PC-9 (cell line): ENCODE measurements at regions not wholly inside any gene's neighbourhood (a gene's known extent, or its start where the extent isn't known, plus 50 kb on each side); places are given as distances from the start of the nearest gene placed in this dataset.

Source experiments
- BruUV-seq: library from RNA; stranded (reverse); fragments of 400-500 nt; replicated peaks from 2 replicates; lab custom pipeline; 2021; lab: Mats Ljungman, UMichigan
- CTCF ChIA-PET: fragments of 300-600 bp; sonication (Branson Sonifier 250); formaldehyde crosslinking; loops from one replicate; lab custom pipeline; 2022; ENCODE audit warnings: antibody characterized with exemption; lab: Charles Lee
- POLR2A ChIA-PET: fragments of 300-600 bp; sonication (Branson Sonifier 250); formaldehyde crosslinking; loops from one replicate; lab custom pipeline; 2022; ENCODE audit warnings: antibody characterized with exemption; ENCODE audit not compliant: unreplicated experiment; lab: Charles Lee
- DNase-seq, 2 experiments: peaks; one replicate each; pipeline versions ENCODE4 v3.0.0 to v3.0.0-alpha.2; 2015 to 2022; ENCODE audit warnings: mixed read lengths in 1 of 2
- H2AFZ ChIP-seq: fragments of 200-600 bp; sonication (generic); 2 replicates; pipeline ENCODE4 v1.8.1; 2017; ENCODE audit warnings: antibody characterized with exemption
- H3F3A ChIP-seq: fragments of 200-600 bp; sonication (generic); 2 replicates; pipeline ENCODE4 v1.8.1; 2017; ENCODE audit warnings: antibody characterized with exemption, mild to moderate bottlenecking, low read depth; ENCODE audit not compliant: insufficient read depth
- H3K27ac ChIP-seq: fragments of 200-600 bp; sonication (generic); 2 replicates; pipeline ENCODE4 v1.6.1; 2016; ENCODE audit warnings: mixed run types
- H3K27me3 ChIP-seq: fragments of 200-600 bp; sonication (generic); 2 replicates; pipeline ENCODE4 v1.6.1; 2016; ENCODE audit warnings: low read depth, mixed run types; ENCODE audit not compliant: insufficient read depth
- H3K36me3 ChIP-seq: fragments of 200-600 bp; sonication (generic); 2 replicates; pipeline ENCODE4 v1.6.1; 2016; ENCODE audit warnings: low read depth, mixed run types
- H3K4me1 ChIP-seq: fragments of 200-600 bp; sonication (generic); replicated peaks from 2 replicates; pipeline ENCODE4 v1.6.1; 2016; ENCODE audit warnings: mixed run types; ENCODE audit not compliant: insufficient read depth
- H3K4me2 ChIP-seq: fragments of 200-600 bp; sonication (generic); 2 replicates; pipeline ENCODE4 v1.6.1; 2017; ENCODE audit warnings: mixed run types
- H3K4me3 ChIP-seq: fragments of 200-600 bp; sonication (generic); 2 replicates; pipeline ENCODE4 v1.6.1; 2016; ENCODE audit warnings: mixed run types
- H3K79me2 ChIP-seq: fragments of 200-600 bp; sonication (generic); 2 replicates; pipeline ENCODE4 v1.6.1; 2017; ENCODE audit warnings: low read depth, mixed run types
- H3K9me2 ChIP-seq: fragments of 200-600 bp; sonication (generic); 2 replicates; pipeline ENCODE4 v1.8.1; 2017; ENCODE audit warnings: mild to moderate bottlenecking; ENCODE audit not compliant: insufficient read depth
- H3K9me3 ChIP-seq: fragments of 200-600 bp; sonication (generic); 2 replicates; pipeline ENCODE4 v1.8.1; 2016; ENCODE audit warnings: low read depth; ENCODE audit not compliant: insufficient read depth
- H4K20me1 ChIP-seq: fragments of 200-600 bp; sonication (generic); 2 replicates; pipeline ENCODE4 v1.8.1; 2017; ENCODE audit not compliant: insufficient read depth
- CTCF ChIP-seq: fragments of 200-600 bp; sonication (generic); conservative IDR thresholded peaks from 2 replicates; pipeline ENCODE4 v1.6.1; 2017; ENCODE audit warnings: mixed run types, antibody characterized with exemption, mild to moderate bottlenecking, moderate library complexity
- EZH2 ChIP-seq: fragments of 200-600 bp; sonication (generic); IDR thresholded peaks from 2 replicates; pipeline ENCODE4 v1.8.0; 2017; ENCODE audit warnings: antibody characterized with exemption, low read depth
- intact Hi-C: fragments of 100-400 bp; cut with micrococcal nuclease; formaldehyde crosslinking; loops from one replicate; pipeline ENCODE4 v1.10.0; 2022; ENCODE audit not compliant: unreplicated experiment

GRCh38 chr14:84708865-84709264, 821.1 kb upstream of the FLRT2 start:
- no peaks in the 10 kb centered on the region for H3K79me2 ChIP-seq
- H3K4me2 ChIP-seq, result no peak overlapping the region
- no peaks in the 10 kb centered on the region for H3K27me3 ChIP-seq
- no peaks in the 10 kb centered on the region for H3K36me3 ChIP-seq
- no peak overlapping the region for H3K27ac ChIP-seq
- intact Hi-C loops, result no loop called here
- H3K4me3 ChIP-seq, result no peak overlapping the region
- no peaks in the 10 kb centered on the region for H3F3A ChIP-seq
- DNase-seq, result no peak
- POLR2A ChIA-PET, result no interaction called here
- H2AFZ ChIP-seq, result no peak overlapping the region
- TF ChIP-seq CTCF (no peak), EZH2 (no peak)
- no peaks in the 10 kb centered on the region for H4K20me1 ChIP-seq
- BruUV-seq, result no TSS peak
- H3K9me3 ChIP-seq, result no peaks in the 10 kb centered on the region
- no peaks in the 10 kb centered on the region for H3K9me2 ChIP-seq
- CTCF ChIA-PET, result no interaction called here
- H3K4me1 ChIP-seq, result no peaks in the 10 kb centered on the region

GRCh38 chr14:84726471-84726870, 803.5 kb upstream of the FLRT2 start:
- ChIA-PET POLR2A (no interaction called here), CTCF (no interaction called here)
- Histone ChIP-seq H3K4me2 (no peak overlapping the region), H3K9me3 (no peaks in the 10 kb centered on the region), H3K4me3 (no peak overlapping the region), H3K36me3 (no peaks in the 10 kb centered on the region), H3K9me2 (no peaks in the 10 kb centered on the region), H3K4me1 (no peaks in the 10 kb centered on the region), H3K27me3 (no peaks in the 10 kb centered on the region), H3F3A (no peaks in the 10 kb centered on the region), H4K20me1 (no peaks in the 10 kb centered on the region), H3K27ac (no peak overlapping the region), H2AFZ (no peak overlapping the region), H3K79me2 (no peaks in the 10 kb centered on the region)
- no peak for TF ChIP-seq EZH2
- no peak for TF ChIP-seq CTCF
- no peak for DNase-seq
- intact Hi-C loops, result no loop called here
- no TSS peak for BruUV-seq

GRCh38 chr14:84749191-84749955, 780.6 kb upstream of the FLRT2 start:
- no peaks in the 10 kb centered on the region for H3K9me2 ChIP-seq
- no peak for DNase-seq
- no peaks in the 10 kb centered on the region for H3K27me3 ChIP-seq
- no peaks in the 10 kb centered on the region for H3K4me1 ChIP-seq
- H3K9me3 ChIP-seq, result no peaks in the 10 kb centered on the region
- no peak overlapping the region for H2AFZ ChIP-seq
- no TSS peak for BruUV-seq
- TF ChIP-seq EZH2 (no peak), CTCF (no peak)
- CTCF ChIA-PET, result no interaction called here
- no peak overlapping the region for H3K4me2 ChIP-seq
- no peaks in the 10 kb centered on the region for H3K79me2 ChIP-seq
- POLR2A ChIA-PET, result no interaction called here
- H3K27ac ChIP-seq, result no peak overlapping the region
- no peaks in the 10 kb centered on the region for H3F3A ChIP-seq
- H4K20me1 ChIP-seq, result no peaks in the 10 kb centered on the region
- intact Hi-C loops, result no loop called here
- H3K36me3 ChIP-seq, result no peaks in the 10 kb centered on the region
- no peak overlapping the region for H3K4me3 ChIP-seq
